ENCODE measurements at regions not wholly inside any gene's neighbourhood (a gene's known extent, or its start where the extent isn't known, plus 50 kb on each side); places are given as distances from the start of the nearest gene placed in this dataset.

- FAIRE-seq (no peak), DNase-seq (ENCODE audit: low read depth) (no peak)
- Mint-ChIP-seq H3K9me3 (ENCODE audit: unreplicated experiment) (no peaks in the 10 kb centered on the region), H3K27me3 (ENCODE audit: low read depth, unreplicated experiment) (peaks cover 3% of the 10 kb centered on the region), H3K4me3 (ENCODE audit: unreplicated experiment) (no peak overlapping the region), H3K4me1 (ENCODE audit: low read depth, unreplicated experiment) (peaks cover 5% of the 10 kb centered on the region), H3K27ac (ENCODE audit: unreplicated experiment) (no peak overlapping the region), H3K36me3 (ENCODE audit: low read depth, unreplicated experiment) (no peaks in the 10 kb centered on the region)
- no peaks in the 10 kb centered on the region for H3K9me3 ChIP-seq (ENCODE audit: insufficient read depth, low read depth, low read length)
- H4K20me1 ChIP-seq (ENCODE audit: insufficient read depth, low read length), result no peaks in the 10 kb centered on the region
- no peak overlapping the region for H3K9ac ChIP-seq (ENCODE audit: low read length)
- H3K27me3 ChIP-seq (ENCODE audit: insufficient read depth, low read length), result no peaks in the 10 kb centered on the region
- H3K4me3 ChIP-seq (ENCODE audit: insufficient read depth, low read depth, low read length), result no peak overlapping the region
- H3K27ac ChIP-seq (ENCODE audit: low read depth, low read length), result no peak overlapping the region
- TF ChIP-seq EZH2 (IDR thresholded peaks at IDR 0.05; ENCODE audit: insufficient read depth, low read length), result no peak
- no peak for TF ChIP-seq CTCF (IDR thresholded peaks at IDR 0.05; ENCODE audit: insufficient read depth, low read depth, low read length)
- H3K36me3 ChIP-seq (ENCODE audit: insufficient read depth, low read length), result no peaks in the 10 kb centered on the region
- no peak overlapping the region for H2AFZ ChIP-seq (ENCODE audit: low read depth, low read length)
- no peaks in the 10 kb centered on the region for H3K4me1 ChIP-seq (ENCODE audit: insufficient read depth, low read length)
- H3K4me2 ChIP-seq (ENCODE audit: low read length), result no peak overlapping the region
- no peaks in the 10 kb centered on the region for H3K79me2 ChIP-seq (ENCODE audit: insufficient read depth, low read length)
These were observed 268.8 kb upstream of the PRDM1 start for GRCh38 chr6:105817370-105817769.

GRCh38 chr6:105816847-105817246 lies 269.3 kb upstream of the PRDM1 start:
- TF ChIP-seq EZH2 (IDR thresholded peaks at IDR 0.05; ENCODE audit: insufficient read depth, low read length) (no peak), CTCF (IDR thresholded peaks at IDR 0.05; ENCODE audit: insufficient read depth, low read depth, low read length) (no peak)
- Histone ChIP-seq H3K9ac (ENCODE audit: low read length) (no peak overlapping the region), H4K20me1 (ENCODE audit: insufficient read depth, low read length) (no peaks in the 10 kb centered on the region), H3K9me3 (ENCODE audit: insufficient read depth, low read depth, low read length) (no peaks in the 10 kb centered on the region), H3K27ac (ENCODE audit: low read depth, low read length) (no peak overlapping the region), H3K4me1 (ENCODE audit: insufficient read depth, low read length) (no peaks in the 10 kb centered on the region), H3K27me3 (ENCODE audit: insufficient read depth, low read length) (no peaks in the 10 kb centered on the region), H3K36me3 (ENCODE audit: insufficient read depth, low read length) (no peaks in the 10 kb centered on the region), H3K79me2 (ENCODE audit: insufficient read depth, low read length) (no peaks in the 10 kb centered on the region), H2AFZ (ENCODE audit: low read depth, low read length) (no peak overlapping the region), H3K4me2 (ENCODE audit: low read length) (no peak overlapping the region), H3K4me3 (ENCODE audit: insufficient read depth, low read depth, low read length) (no peak overlapping the region)
- peaks cover 3% of the 10 kb centered on the region for H3K27me3 Mint-ChIP-seq (ENCODE audit: low read depth, unreplicated experiment)
- DNase-seq (ENCODE audit: low read depth) (no peak), FAIRE-seq (no peak)
- no peak overlapping the region for H3K27ac Mint-ChIP-seq (ENCODE audit: unreplicated experiment)
- H3K4me1 Mint-ChIP-seq (ENCODE audit: low read depth, unreplicated experiment), result peaks cover 5% of the 10 kb centered on the region
- H3K4me3 Mint-ChIP-seq (ENCODE audit: unreplicated experiment), result no peak overlapping the region
- no peaks in the 10 kb centered on the region for H3K36me3 Mint-ChIP-seq (ENCODE audit: low read depth, unreplicated experiment)
- H3K9me3 Mint-ChIP-seq (ENCODE audit: unreplicated experiment), result no peaks in the 10 kb centered on the region

GRCh38 chr6:105815661-105816555 lies 270.2 kb upstream of the PRDM1 start:
- Histone ChIP-seq H4K20me1 (ENCODE audit: insufficient read depth, low read length) (no peaks in the 10 kb centered on the region), H3K9me3 (ENCODE audit: insufficient read depth, low read depth, low read length) (no peaks in the 10 kb centered on the region), H3K9ac (ENCODE audit: low read length) (no peak overlapping the region), H3K4me3 (ENCODE audit: insufficient read depth, low read depth, low read length) (no peak overlapping the region), H2AFZ (ENCODE audit: low read depth, low read length) (no peak overlapping the region), H3K36me3 (ENCODE audit: insufficient read depth, low read length) (no peaks in the 10 kb centered on the region), H3K4me2 (ENCODE audit: low read length) (no peak overlapping the region), H3K27ac (ENCODE audit: low read depth, low read length) (no peak overlapping the region), H3K27me3 (ENCODE audit: insufficient read depth, low read length) (no peaks in the 10 kb centered on the region), H3K79me2 (ENCODE audit: insufficient read depth, low read length) (no peaks in the 10 kb centered on the region), H3K4me1 (ENCODE audit: insufficient read depth, low read length) (peaks cover 3% of the 10 kb centered on the region)
- Mint-ChIP-seq H3K27me3 (ENCODE audit: low read depth, unreplicated experiment) (peaks cover 3% of the 10 kb centered on the region), H3K9me3 (ENCODE audit: unreplicated experiment) (no peaks in the 10 kb centered on the region), H3K4me1 (ENCODE audit: low read depth, unreplicated experiment) (peaks cover 5% of the 10 kb centered on the region), H3K4me3 (ENCODE audit: unreplicated experiment) (no peak overlapping the region), H3K27ac (ENCODE audit: unreplicated experiment) (no peak overlapping the region), H3K36me3 (ENCODE audit: low read depth, unreplicated experiment) (no peaks in the 10 kb centered on the region)
- DNase-seq (ENCODE audit: low read depth), result no peak
- FAIRE-seq, result no peak
- TF ChIP-seq CTCF (IDR thresholded peaks at IDR 0.05; ENCODE audit: insufficient read depth, low read depth, low read length) (no peak), EZH2 (IDR thresholded peaks at IDR 0.05; ENCODE audit: insufficient read depth, low read length) (no peak)
